Upper lobe of left lung (tissue), 4 donors: ENCODE measurements at regions not wholly inside any gene's neighbourhood (a gene's known extent, or its start where the extent isn't known, plus 50 kb on each side); places are given as distances from the start of the nearest gene placed in this dataset.

Source experiments
- EP300 ChIP-seq, 4 donors: sonication (generic); formaldehyde crosslinking; IDR thresholded peaks; one replicate each; pipeline ENCODE4 v1.5.1; 2017; ENCODE audit warnings: antibody characterized with exemption in 4 of 4, control low read depth in 2 of 4
- POLR2A ChIP-seq, 4 donors: fragments of 450-650 bp; IDR thresholded peaks; one replicate each; pipeline ENCODE4 v1.5.1; 2016 to 2017; ENCODE audit warnings: antibody characterized with exemption in 4 of 4, mild to moderate bottlenecking in 2 of 4
- TF ChIP-seq, protein P1 (sequence below), 6 experiments: fragments of 450-650 bp in 4 of 6; fragments of 200-600 bp in 2 of 6; sonication (generic) in 2 of 6; IDR thresholded peaks; one replicate each; pipeline ENCODE4 v1.5.1; 2016 to 2019; ENCODE audit warnings: antibody characterized with exemption in 6 of 6

DNA sequence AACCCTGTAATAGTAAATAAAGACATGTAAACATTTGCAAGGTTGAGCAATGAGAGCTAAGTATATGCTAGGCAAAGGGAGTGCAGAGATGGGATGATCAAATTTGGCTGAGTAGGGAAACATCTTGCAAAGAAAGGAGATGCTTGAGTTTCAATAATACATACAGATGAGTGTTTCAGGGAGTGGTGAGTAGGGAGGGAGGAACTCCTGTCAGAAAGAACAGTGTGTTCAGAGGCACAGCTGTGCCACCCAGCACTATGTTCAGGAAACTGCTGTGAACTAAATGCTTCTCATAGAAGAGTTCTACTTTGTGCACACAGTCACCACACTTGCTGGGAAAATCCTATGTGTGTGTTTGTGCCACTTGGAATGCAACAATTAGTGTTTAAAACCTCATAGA lies 1077.1 kb downstream of the UQCRFS1 start:
- TF ChIP-seq, protein P1, sequence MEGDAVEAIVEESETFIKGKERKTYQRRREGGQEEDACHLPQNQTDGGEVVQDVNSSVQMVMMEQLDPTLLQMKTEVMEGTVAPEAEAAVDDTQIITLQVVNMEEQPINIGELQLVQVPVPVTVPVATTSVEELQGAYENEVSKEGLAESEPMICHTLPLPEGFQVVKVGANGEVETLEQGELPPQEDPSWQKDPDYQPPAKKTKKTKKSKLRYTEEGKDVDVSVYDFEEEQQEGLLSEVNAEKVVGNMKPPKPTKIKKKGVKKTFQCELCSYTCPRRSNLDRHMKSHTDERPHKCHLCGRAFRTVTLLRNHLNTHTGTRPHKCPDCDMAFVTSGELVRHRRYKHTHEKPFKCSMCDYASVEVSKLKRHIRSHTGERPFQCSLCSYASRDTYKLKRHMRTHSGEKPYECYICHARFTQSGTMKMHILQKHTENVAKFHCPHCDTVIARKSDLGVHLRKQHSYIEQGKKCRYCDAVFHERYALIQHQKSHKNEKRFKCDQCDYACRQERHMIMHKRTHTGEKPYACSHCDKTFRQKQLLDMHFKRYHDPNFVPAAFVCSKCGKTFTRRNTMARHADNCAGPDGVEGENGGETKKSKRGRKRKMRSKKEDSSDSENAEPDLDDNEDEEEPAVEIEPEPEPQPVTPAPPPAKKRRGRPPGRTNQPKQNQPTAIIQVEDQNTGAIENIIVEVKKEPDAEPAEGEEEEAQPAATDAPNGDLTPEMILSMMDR (IDR thresholded peaks at IDR 0.05): no peak
- TF ChIP-seq POLR2A (IDR thresholded peaks at IDR 0.05) (no peak), EP300 (IDR thresholded peaks at IDR 0.05) (no peak)
